C1 segment of cervical spinal cord (tissue), 14 donors: ENCODE measurements at regions not wholly inside any gene's neighbourhood (a gene's known extent, or its start where the extent isn't known, plus 50 kb on each side); places are given as distances from the start of the nearest gene placed in this dataset.
"Not testable (repeated sequence)": the region's sequence is repeated elsewhere in the genome, so short reads cannot be mapped to it uniquely, and the experiment has no call there.

Experiments
- DNase-seq, 14 donors: peaks; one replicate each; lab custom pipeline; 2025; lab: John Stamatoyannopoulos, UW

DNA sequence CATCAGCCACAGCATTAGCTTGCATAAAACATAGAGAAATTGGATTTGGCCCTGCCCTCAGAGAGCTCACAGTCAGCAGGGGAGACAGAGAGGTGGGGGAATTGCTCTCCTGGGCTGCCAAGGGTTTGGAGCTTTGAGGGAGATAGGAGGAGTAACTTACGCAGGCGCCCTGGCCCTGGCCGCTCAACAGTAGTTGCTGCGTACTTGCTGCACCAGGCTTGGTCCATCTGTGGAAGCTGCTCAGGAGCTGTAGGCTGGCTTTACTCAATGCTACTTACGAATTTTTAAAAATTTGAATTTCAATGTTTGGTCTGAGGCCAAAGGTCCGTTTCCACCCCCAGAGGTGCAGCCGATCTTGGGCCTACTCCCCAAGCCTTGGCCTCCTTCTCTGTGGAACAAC lies 83.3 kb downstream of the CPZ start:
- DNase-seq, result no peak

DNA sequence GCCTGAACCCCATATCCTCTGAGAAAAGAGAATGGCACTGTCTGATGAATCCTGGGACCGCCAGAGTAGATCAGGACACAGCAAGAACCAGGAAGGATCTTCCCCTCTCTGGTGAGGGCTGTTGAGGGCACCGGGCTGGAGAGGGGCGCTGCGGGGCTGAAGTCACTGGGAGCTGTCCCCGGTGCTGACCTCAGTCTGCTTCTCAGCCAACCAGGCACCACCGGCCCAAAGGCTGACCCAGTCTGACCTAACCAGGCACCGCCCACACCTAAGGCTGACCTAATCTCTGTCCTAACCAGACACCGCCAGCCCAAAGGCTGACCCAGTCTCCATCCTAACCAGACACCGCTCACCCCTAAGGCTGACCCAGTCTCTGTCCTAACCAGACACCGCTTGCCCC lies 82.8 kb downstream of the CPZ start:
- no peak for DNase-seq

DNA sequence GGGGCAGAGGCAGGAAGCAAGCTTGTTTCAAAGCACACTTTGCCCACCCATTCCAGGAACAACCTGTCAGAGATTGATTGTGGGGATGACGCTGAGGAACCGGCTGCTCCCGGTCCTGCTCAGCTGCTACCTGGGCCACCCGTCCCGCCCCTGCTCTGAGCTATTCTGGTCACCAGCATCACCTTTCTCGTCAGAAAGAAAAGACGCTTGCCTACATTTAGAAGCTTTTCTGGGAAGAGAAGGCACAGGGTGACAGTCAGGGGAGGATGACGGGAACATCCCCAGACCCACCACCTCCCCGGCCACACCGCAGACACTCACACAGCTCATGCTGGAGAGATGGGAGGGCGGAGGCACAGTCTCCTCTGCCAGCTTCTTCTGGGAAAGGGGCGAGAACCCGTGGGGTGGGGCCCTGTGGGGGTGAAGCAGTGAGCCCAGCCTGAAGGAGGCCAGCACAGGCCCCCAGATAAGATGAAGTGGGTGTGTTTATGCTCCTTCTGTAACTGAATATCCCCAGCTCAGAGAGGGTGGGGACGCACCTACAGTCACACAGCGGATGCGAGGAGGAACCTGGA lies 81.8 kb downstream of the CPZ start:
- DNase-seq, result no peak

DNA sequence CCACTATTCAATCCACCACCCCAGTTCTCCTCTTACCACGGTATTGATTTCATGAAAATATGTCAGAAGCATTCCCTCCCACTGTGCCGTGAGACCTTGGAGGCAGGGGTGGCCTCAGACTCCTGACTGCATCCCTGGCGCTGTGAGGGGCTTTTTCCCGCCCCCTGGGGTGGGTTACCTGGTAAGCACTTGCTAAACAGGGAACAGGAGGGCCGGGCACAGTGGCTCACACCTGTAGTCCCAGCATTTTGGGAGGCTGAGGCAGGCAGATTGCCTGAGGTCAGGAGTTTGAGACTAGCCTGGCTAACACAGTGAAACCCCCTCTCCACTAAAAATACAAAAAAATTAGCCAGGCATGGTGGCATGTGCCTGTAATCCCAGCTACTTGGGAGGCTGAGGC lies 80.5 kb downstream of the CPZ start:
- DNase-seq, result not testable (repeated sequence)

DNA sequence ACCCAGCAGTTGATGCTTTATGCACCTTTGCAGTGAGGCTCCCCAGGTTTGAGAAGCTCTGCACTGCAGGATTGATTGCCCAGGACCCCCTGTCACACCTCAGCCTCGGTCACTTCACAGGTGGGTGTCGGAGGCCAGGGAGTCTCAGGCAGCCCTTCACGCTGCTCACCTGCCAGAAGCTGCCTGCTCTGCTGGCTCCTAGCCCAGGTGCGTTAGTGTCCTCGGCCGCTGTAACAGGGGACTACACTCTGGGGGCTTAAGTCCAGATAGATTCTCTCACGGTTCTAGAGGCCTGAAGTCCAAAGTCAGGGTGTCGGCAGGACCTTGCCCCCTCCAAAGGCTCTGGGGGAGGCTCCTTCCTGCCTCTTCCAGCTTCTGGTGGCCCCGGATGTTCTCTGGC lies 79.9 kb downstream of the CPZ start:
- DNase-seq, result no peak

DNA sequence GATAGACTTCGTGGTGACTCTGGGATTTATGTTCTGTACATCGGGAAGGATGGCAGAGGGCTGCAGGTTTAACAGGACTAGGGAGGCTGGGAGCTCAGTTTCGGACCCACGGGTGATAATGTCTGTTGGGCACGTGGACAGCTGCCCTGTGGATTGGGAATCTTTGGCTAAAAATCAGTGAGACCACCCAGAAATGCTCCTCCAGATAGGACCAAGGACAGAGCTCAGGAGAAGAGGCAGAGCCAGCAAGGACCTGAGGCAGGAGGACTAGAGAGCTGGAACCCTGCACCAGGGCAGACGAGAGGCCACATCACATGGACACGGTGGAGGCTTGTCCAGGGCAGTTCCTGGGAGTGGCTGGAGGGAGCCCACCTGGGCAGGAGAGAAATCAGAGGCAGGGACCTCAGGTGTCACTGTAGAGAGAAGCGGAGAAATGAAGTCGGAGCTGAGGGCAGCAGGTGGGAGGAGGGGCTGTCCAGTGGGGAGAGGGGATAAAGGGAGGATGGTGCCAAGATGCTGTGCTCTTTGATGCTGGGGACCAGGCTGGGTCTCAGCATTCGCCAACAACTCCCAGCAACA lies 79.2 kb downstream of the CPZ start:
- DNase-seq, result no peak
